ENCODE measurements at regions not wholly inside any gene's neighbourhood (a gene's known extent, or its start where the extent isn't known, plus 50 kb on each side); places are given as distances from the start of the nearest gene placed in this dataset.
"Not testable (repeated sequence)": the region's sequence is repeated elsewhere in the genome, so short reads cannot be mapped to it uniquely, and the experiment has no call there.

GRCh38 chr3:153642576-153642975, 478.6 kb upstream of the ARHGEF26 start:
- in situ Hi-C loops (cut with HindIII; ENCODE audit: low pct_unique_long_range_greater_than_20kb, low sequenced_read_pairs); DNase-seq (ENCODE audit: low read depth): not testable (repeated sequence)

- DNase-seq (ENCODE audit: low read depth); in situ Hi-C loops (cut with HindIII; ENCODE audit: low pct_unique_long_range_greater_than_20kb, low sequenced_read_pairs): not testable (repeated sequence)
Observed at GRCh38 chr3:153643471-153643870, 477.7 kb upstream of the ARHGEF26 start.

- in situ Hi-C loops (cut with HindIII; ENCODE audit: low pct_unique_long_range_greater_than_20kb, low sequenced_read_pairs), result no loop called here
Observed at GRCh38 chr3:153649286-153649839, 471.8 kb upstream of the ARHGEF26 start.

GRCh38 chr3:153652076-153652475, 469.1 kb upstream of the ARHGEF26 start:
- no peak for DNase-seq (ENCODE audit: low read depth)
- in situ Hi-C loops (cut with HindIII; ENCODE audit: low pct_unique_long_range_greater_than_20kb, low sequenced_read_pairs), result no loop called here

More at GRCh38 chr3:153649286-153649839, 471.8 kb upstream of the ARHGEF26 start:
- DNase-seq (ENCODE audit: low read depth), result no peak

- DNase-seq (ENCODE audit: low read depth), result no peak
- in situ Hi-C loops (cut with HindIII; ENCODE audit: low pct_unique_long_range_greater_than_20kb, low sequenced_read_pairs), result no loop called here
Observed at GRCh38 chr3:153657046-153657445, 464.1 kb upstream of the ARHGEF26 start.

- in situ Hi-C loops (cut with HindIII; ENCODE audit: low pct_unique_long_range_greater_than_20kb, low sequenced_read_pairs), result no loop called here
- DNase-seq (ENCODE audit: low read depth), result no peak
Observed at GRCh38 chr3:153657461-153657860, 463.7 kb upstream of the ARHGEF26 start.

- DNase-seq (ENCODE audit: low read depth), result no peak
- in situ Hi-C loops (cut with HindIII; ENCODE audit: low pct_unique_long_range_greater_than_20kb, low sequenced_read_pairs), result no loop called here
Observed at GRCh38 chr3:153658136-153658535, 463.1 kb upstream of the ARHGEF26 start.

- DNase-seq (ENCODE audit: low read depth), result no peak
- in situ Hi-C loops (cut with HindIII; ENCODE audit: low pct_unique_long_range_greater_than_20kb, low sequenced_read_pairs), result no loop called here
Observed at GRCh38 chr3:153666991-153667740, 454.0 kb upstream of the ARHGEF26 start.

GRCh38 chr3:153669527-153669926, 451.7 kb upstream of the ARHGEF26 start:
- in situ Hi-C loops (cut with HindIII; ENCODE audit: low pct_unique_long_range_greater_than_20kb, low sequenced_read_pairs), result no loop called here
- DNase-seq (ENCODE audit: low read depth), result no peak

GRCh38 chr3:153670577-153670976, 450.6 kb upstream of the ARHGEF26 start:
- DNase-seq (ENCODE audit: low read depth), result no peak
- in situ Hi-C loops (cut with HindIII; ENCODE audit: low pct_unique_long_range_greater_than_20kb, low sequenced_read_pairs), result no loop called here

GRCh38 chr3:153673853-153674252, 447.3 kb upstream of the ARHGEF26 start:
- no peak for DNase-seq (ENCODE audit: low read depth)
- in situ Hi-C loops (cut with HindIII; ENCODE audit: low pct_unique_long_range_greater_than_20kb, low sequenced_read_pairs), result no loop called here

GRCh38 chr3:153679714-153680113, 441.5 kb upstream of the ARHGEF26 start:
- in situ Hi-C loops (cut with HindIII; ENCODE audit: low pct_unique_long_range_greater_than_20kb, low sequenced_read_pairs), result no loop called here
- DNase-seq (ENCODE audit: low read depth), result no peak

GRCh38 chr3:153680526-153680925, 440.7 kb upstream of the ARHGEF26 start:
- in situ Hi-C loops (cut with HindIII; ENCODE audit: low pct_unique_long_range_greater_than_20kb, low sequenced_read_pairs), result no loop called here
- no peak for DNase-seq (ENCODE audit: low read depth)

GRCh38 chr3:153681057-153681456, 440.1 kb upstream of the ARHGEF26 start:
- no peak for DNase-seq (ENCODE audit: low read depth)
- in situ Hi-C loops (cut with HindIII; ENCODE audit: low pct_unique_long_range_greater_than_20kb, low sequenced_read_pairs), result no loop called here

GRCh38 chr3:153688301-153689120, 432.7 kb upstream of the ARHGEF26 start:
- in situ Hi-C loops (cut with HindIII; ENCODE audit: low pct_unique_long_range_greater_than_20kb, low sequenced_read_pairs), result no loop called here
- no peak for DNase-seq (ENCODE audit: low read depth)

GRCh38 chr3:153693207-153693606, 428.0 kb upstream of the ARHGEF26 start:
- in situ Hi-C loops (cut with HindIII; ENCODE audit: low pct_unique_long_range_greater_than_20kb, low sequenced_read_pairs), result no loop called here
- DNase-seq (ENCODE audit: low read depth), result no peak

GRCh38 chr3:153702106-153702505, 419.1 kb upstream of the ARHGEF26 start:
- in situ Hi-C loops (cut with HindIII; ENCODE audit: low pct_unique_long_range_greater_than_20kb, low sequenced_read_pairs), result no loop called here
- DNase-seq (ENCODE audit: low read depth), result no peak

- in situ Hi-C loops (cut with HindIII; ENCODE audit: low pct_unique_long_range_greater_than_20kb, low sequenced_read_pairs), result no loop called here
- DNase-seq (ENCODE audit: low read depth), result no peak
Observed at GRCh38 chr3:153704115-153704514, 417.1 kb upstream of the ARHGEF26 start.

- in situ Hi-C loops (cut with HindIII; ENCODE audit: low pct_unique_long_range_greater_than_20kb, low sequenced_read_pairs), result no loop called here
- DNase-seq (ENCODE audit: low read depth), result no peak
Observed at GRCh38 chr3:153706706-153707105, 414.5 kb upstream of the ARHGEF26 start.

All from Caki2 (cell line).